Fibroblast of pulmonary artery (primary cell): ENCODE measurements at regions not wholly inside any gene's neighbourhood (a gene's known extent, or its start where the extent isn't known, plus 50 kb on each side); places are given as distances from the start of the nearest gene placed in this dataset.
A peak's percentile ranks its signal among the peaks of the same experiment; 100 is the strongest.
"Not testable (repeated sequence)": the region's sequence is repeated elsewhere in the genome, so short reads cannot be mapped to it uniquely, and the experiment has no call there.

Source experiments
- DNase-seq: peaks from one replicate; pipeline ENCODE4 v3.0.0-alpha.2; 2010; ENCODE audit warnings: low read depth
- H3K4me3 ChIP-seq: replicated peaks from 2 replicates; pipeline ENCODE4 v1.5.1; 2011; ENCODE audit warnings: low read depth, mild to moderate bottlenecking, control low read depth, low read length, moderate library complexity
- TF ChIP-seq, protein P1 (sequence below): IDR thresholded peaks from 2 replicates; pipeline ENCODE4 v1.5.1; 2011; ENCODE audit warnings: mild to moderate bottlenecking, control low read depth, low read length, inconsistent platforms; ENCODE audit errors: missing control alignments

DNA sequence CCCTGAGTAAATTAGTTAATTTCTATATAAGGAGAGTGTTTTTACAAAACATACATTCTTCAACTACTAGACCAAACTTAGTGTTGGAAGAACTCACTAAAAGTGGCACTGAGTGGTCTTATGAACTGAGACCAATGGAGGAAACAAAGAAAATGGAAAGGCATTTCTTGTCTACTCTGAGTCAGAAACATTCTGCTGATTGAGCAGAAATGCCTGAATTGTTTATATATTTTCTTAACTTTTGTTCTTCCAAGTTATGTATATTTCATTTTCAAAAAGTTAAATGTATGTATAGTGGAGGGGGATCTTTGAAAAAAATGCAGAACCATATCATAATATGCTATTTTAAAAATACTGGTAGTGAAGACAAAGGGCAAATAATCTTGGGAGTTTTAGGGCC lies 320.7 kb downstream of the HGF start:
- peak; percentile 10 for DNase-seq

DNA sequence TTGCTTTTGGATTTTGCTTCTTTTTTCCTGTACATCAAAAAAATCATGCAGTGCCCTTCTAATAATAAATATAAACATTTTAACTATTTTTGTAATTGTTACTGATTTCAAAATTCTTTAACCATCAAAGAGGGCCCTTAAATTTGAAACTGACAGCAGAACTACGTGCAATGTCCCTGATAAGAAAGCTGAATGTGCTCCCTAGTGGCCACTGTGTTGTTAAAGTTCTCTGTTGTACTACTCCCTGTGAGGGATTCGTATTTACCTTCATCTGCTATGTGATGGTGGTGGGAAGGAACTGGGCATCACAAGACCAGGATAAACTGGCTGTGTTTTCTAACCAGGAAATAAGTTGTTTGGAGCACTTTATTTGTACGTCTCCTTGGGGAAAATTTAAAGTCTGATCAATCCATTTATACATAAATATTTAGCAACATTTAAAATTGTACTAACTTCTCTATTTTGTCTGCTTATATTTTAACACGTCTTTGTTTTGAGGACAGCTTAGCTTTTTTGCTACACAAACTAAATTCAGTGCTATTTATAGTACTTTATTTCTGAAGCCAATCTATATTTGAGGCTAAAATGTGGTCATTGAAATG lies 322.4 kb downstream of the HGF start:
- TF ChIP-seq, protein P1, sequence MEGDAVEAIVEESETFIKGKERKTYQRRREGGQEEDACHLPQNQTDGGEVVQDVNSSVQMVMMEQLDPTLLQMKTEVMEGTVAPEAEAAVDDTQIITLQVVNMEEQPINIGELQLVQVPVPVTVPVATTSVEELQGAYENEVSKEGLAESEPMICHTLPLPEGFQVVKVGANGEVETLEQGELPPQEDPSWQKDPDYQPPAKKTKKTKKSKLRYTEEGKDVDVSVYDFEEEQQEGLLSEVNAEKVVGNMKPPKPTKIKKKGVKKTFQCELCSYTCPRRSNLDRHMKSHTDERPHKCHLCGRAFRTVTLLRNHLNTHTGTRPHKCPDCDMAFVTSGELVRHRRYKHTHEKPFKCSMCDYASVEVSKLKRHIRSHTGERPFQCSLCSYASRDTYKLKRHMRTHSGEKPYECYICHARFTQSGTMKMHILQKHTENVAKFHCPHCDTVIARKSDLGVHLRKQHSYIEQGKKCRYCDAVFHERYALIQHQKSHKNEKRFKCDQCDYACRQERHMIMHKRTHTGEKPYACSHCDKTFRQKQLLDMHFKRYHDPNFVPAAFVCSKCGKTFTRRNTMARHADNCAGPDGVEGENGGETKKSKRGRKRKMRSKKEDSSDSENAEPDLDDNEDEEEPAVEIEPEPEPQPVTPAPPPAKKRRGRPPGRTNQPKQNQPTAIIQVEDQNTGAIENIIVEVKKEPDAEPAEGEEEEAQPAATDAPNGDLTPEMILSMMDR, result peak; percentile 65
- H3K4me3 ChIP-seq, result no peak overlapping the region
- DNase-seq, result peak; percentile 83

More for the DNA sequence above, 320.7 kb downstream of the HGF start:
- no peak overlapping the region for H3K4me3 ChIP-seq
- TF ChIP-seq, protein P1, result no peak

DNA sequence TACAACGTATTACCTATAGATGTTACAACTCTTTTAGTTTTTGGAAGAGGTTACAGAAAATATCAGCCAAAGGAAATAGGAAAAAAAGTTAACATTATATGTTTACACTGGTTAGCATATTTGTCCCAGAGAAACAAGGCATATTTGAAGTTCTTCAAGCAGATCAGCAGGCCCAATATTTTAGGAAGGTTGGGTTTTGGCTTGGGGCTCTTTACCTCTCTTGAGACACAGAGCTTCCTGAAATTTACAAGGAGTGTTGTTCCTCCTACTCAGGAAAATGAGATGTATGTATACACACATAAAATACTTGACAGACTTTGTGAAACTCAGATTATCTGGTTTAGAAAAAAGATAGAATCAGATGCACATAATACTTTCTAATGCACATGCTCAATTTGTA lies 323.6 kb downstream of the HGF start:
- no peak for DNase-seq
- no peak overlapping the region for H3K4me3 ChIP-seq
- TF ChIP-seq, protein P1, result no peak

DNA sequence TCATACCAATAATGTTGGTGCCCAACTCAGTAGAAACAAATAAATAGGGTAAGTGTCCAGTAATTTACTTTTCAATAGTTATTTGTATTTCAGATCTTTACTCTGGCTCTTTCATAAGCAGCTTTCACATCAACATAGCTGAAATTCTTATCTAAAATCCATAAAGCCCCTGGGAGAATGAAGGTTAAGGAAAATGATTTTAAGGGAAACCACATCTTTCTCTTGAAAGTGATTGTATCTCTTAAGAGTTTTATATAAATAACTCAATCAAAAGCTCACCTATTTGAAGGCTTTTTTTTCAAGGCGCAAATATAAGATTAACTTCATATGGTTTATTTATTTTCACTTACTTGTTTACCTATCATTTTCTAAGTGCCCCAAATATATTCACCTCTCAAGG lies 324.4 kb downstream of the HGF start:
- H3K4me3 ChIP-seq, result no peak overlapping the region
- TF ChIP-seq, protein P1, result no peak
- DNase-seq, result no peak

DNA sequence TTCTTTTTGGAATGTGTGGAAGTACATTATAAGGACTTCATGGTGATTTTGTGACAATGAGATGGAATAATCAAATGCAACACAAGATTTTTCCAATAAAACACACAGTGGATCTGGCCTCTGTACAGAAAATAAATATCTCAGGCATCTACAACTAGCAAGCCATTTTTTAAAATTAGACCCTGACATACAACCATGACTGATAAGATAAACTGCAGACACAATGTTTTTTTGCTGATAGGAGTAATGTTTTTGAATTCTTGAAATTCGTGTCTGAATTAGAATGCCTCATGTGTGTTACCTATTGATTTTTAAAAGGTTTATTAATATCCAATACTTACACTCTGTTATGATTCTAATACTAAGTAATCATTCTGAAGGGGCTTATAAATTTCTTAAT lies 328.1 kb downstream of the HGF start:
- TF ChIP-seq, protein P1, result no peak
- DNase-seq, result no peak
- H3K4me3 ChIP-seq, result no peak overlapping the region

DNA sequence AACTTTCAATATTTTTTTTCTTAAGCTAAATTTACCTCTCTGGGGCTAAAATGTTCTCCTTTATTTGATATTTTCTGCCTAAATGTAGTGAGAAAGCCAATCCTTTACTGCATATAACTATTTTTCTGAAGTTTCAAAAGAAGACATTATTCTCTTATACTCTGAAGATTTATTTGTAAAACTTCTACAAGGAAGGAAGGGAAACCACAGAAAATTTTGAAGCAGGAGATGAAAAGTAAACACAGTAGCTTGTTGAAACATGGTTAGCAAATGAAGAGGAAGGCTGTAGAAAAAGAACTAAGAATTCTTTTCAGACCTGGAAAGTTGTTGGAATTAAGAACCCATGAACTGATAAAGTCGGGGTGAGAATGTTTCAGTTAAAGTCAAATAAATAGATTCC lies 330.3 kb downstream of the HGF start:
- no peak overlapping the region for H3K4me3 ChIP-seq
- TF ChIP-seq, protein P1, result no peak
- no peak for DNase-seq

DNA sequence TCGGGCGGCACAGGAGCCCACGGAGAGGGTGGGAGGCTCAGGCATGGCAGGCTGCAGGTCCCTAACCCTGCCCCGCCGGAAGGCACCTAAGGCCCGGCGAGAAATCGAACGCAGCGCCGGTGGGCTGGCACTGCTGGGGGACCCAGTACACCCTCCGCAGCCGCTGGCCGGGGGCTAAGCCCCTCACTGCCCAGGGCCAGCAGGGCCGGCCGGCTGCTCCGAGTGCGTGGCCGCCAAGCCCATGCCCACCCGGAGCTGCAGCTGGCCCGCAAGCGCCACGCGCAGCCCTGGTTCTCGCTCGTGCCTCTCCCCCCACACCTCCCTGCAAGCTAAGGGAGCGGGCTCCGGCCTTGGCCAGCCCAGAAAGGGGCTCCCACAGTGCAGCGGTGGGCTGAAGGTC lies 332.7 kb downstream of the HGF start:
- not testable (repeated sequence) for H3K4me3 ChIP-seq, DNase-seq
